CD4-positive, CD25-positive, alpha-beta regulatory T cell (primary cell): ENCODE measurements at regions not wholly inside any gene's neighbourhood (a gene's known extent, or its start where the extent isn't known, plus 50 kb on each side); places are given as distances from the start of the nearest gene placed in this dataset.

ENCODE experiments used
- ATAC-seq, 2 donors: fragments of 150-1000 bp; cut with Tn5 transposase; one replicate each; pipeline ENCODE4 v1.10.0; 2021; ENCODE audit warnings: low read depth in 2 of 2, moderate number of reproducible peaks in 2 of 2, moderate library complexity in 1 of 2
- DNase-seq, 3 donors: peaks; one replicate each; pipeline versions ENCODE4 v3.0.0 to v3.0.0-alpha.2; 2012 to 2022; ENCODE audit warnings: mixed read lengths in 1 of 3
- H3K27ac ChIP-seq: one replicate; pipeline ENCODE4 v1.7.0; 2013; ENCODE audit warnings: mild to moderate bottlenecking, low read length; ENCODE audit not compliant: insufficient read depth, poor library complexity, severe bottlenecking
- H3K27me3 ChIP-seq: one replicate; pipeline ENCODE4 v1.7.0; 2013; ENCODE audit warnings: low read length; ENCODE audit not compliant: control insufficient read depth, insufficient read depth
- H3K36me3 ChIP-seq: one replicate; pipeline ENCODE4 v1.7.0; 2013; ENCODE audit warnings: mild to moderate bottlenecking, low read length, moderate library complexity; ENCODE audit not compliant: control insufficient read depth, insufficient read depth
- H3K4me1 ChIP-seq: 2 replicates; pipeline ENCODE4 v1.7.0; 2013; ENCODE audit warnings: mild to moderate bottlenecking, low read length; ENCODE audit not compliant: insufficient read depth, control insufficient read depth, poor library complexity, severe bottlenecking
- H3K4me3 ChIP-seq: one replicate; pipeline ENCODE4 v1.7.0; 2013; ENCODE audit warnings: low read depth, mild to moderate bottlenecking, low read length, moderate library complexity
- H3K9me3 ChIP-seq, 2 experiments: 1 replicate in 1 of 2; 2 replicates in 1 of 2; pipeline ENCODE4 v1.7.0; 2013; ENCODE audit warnings: low read length in 2 of 2, mild to moderate bottlenecking in 1 of 2, moderate library complexity in 1 of 2; ENCODE audit not compliant: control insufficient read depth in 2 of 2
- H3K27ac Mint-ChIP-seq, 3 donors: one replicate each; pipeline ENCODE4 v1.8.0; 2020 to 2022; ENCODE audit warnings: mild to moderate bottlenecking in 3 of 3, mixed read lengths in 3 of 3, moderate library complexity in 2 of 3
- H3K27me3 Mint-ChIP-seq: one replicate; pipeline ENCODE4 v1.8.0; 2022; ENCODE audit warnings: mild to moderate bottlenecking, mixed read lengths
- H3K36me3 Mint-ChIP-seq: one replicate; pipeline ENCODE4 v1.8.0; 2020; ENCODE audit warnings: mixed read lengths
- H3K4me1 Mint-ChIP-seq, 4 donors: one replicate each; pipeline ENCODE4 v1.8.0; 2020 to 2022; ENCODE audit warnings: mixed read lengths in 4 of 4, mild to moderate bottlenecking in 1 of 4
- H3K4me3 Mint-ChIP-seq, 4 donors: one replicate each; pipeline ENCODE4 v1.8.0; 2020 to 2022; ENCODE audit warnings: mild to moderate bottlenecking in 4 of 4, mixed read lengths in 4 of 4, moderate library complexity in 3 of 4
- H3K9me3 Mint-ChIP-seq, 7 donors: one replicate each; pipeline ENCODE4 v1.8.0; 2020 to 2022; ENCODE audit warnings: mixed read lengths in 7 of 7, mild to moderate bottlenecking in 3 of 7, moderate library complexity in 2 of 7

DNA sequence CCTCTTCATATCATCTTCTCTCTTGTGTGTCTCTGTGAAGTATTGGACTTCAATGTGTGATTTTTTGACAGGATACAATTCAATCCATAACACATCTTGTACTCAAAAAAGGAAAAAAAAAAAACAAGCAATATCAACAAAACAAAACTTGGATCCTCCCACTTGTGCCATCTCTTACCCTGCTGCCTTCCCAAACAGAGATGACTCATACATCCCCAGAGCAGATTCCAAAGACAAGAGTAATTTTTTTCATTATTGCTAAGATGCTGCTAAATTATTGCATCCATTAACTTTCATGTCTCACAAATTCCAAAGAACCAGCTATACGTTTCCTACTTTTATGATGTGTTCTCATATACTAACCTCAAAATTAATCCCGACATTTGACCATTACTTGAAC lies 479.2 kb downstream of the GBA3 start:
- no peaks in the 10 kb centered on the region for H3K4me1 ChIP-seq
- H3K27me3 ChIP-seq, result no peaks in the 10 kb centered on the region
- H3K9me3 ChIP-seq, result no peaks in the 10 kb centered on the region
- H3K27me3 Mint-ChIP-seq, result no peaks in the 10 kb centered on the region
- H3K4me1 Mint-ChIP-seq, result no peaks in the 10 kb centered on the region
- DNase-seq (no peak), ATAC-seq (no peak)
- no peak overlapping the region for H3K4me3 Mint-ChIP-seq
- H3K9me3 Mint-ChIP-seq, result peaks cover 0 to 16% (median 6%) of the 10 kb centered on the region in 7 donors
- H3K36me3 Mint-ChIP-seq, result no peaks in the 10 kb centered on the region
- H3K27ac ChIP-seq, result no peak overlapping the region
- no peak overlapping the region for H3K4me3 ChIP-seq
- H3K27ac Mint-ChIP-seq, result no peak overlapping the region
- no peaks in the 10 kb centered on the region for H3K36me3 ChIP-seq

DNA sequence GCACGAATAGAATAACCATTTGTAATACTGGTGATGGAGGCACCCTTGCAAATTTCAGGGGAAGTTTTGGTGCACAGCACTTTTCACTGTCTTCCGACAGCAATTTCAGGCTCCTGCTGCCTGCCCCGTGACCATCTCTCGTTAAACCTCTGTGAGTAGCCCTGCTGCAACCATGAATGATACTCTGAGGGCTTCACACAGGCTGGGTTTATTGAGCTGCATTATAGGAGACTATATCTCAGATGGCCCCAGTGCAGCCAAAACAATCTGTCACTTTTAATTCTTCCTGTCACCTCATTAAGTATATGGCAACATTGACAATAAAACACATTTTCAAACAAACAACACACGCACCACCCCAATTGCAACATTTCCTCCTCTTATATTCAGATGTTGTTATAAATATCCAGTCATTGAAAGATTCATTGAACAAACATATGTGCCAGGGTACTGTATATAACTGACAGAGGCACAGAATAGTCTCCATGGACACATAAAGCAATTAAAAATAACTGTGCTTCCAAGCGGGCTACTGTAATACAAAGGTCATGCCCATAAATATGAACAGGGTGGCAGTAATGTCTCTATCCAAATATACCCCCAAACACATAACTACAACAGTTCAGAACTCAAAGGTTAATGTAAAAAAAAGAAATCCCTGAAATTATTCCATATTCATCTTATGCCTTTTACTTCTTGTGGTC lies 477.0 kb downstream of the GBA3 start:
- Histone ChIP-seq H3K27ac (no peak overlapping the region), H3K4me3 (no peak overlapping the region), H3K4me1 (no peaks in the 10 kb centered on the region), H3K36me3 (no peaks in the 10 kb centered on the region), H3K27me3 (no peaks in the 10 kb centered on the region), H3K9me3 (no peaks in the 10 kb centered on the region)
- no peak overlapping the region for H3K4me3 Mint-ChIP-seq
- no peaks in the 10 kb centered on the region for H3K4me1 Mint-ChIP-seq
- ATAC-seq, result no peak
- H3K27me3 Mint-ChIP-seq, result no peaks in the 10 kb centered on the region
- peaks cover 0 to 14% (median 6%) of the 10 kb centered on the region in 7 donors for H3K9me3 Mint-ChIP-seq
- no peak overlapping the region for H3K27ac Mint-ChIP-seq
- no peaks in the 10 kb centered on the region for H3K36me3 Mint-ChIP-seq
- DNase-seq, result no peak

DNA sequence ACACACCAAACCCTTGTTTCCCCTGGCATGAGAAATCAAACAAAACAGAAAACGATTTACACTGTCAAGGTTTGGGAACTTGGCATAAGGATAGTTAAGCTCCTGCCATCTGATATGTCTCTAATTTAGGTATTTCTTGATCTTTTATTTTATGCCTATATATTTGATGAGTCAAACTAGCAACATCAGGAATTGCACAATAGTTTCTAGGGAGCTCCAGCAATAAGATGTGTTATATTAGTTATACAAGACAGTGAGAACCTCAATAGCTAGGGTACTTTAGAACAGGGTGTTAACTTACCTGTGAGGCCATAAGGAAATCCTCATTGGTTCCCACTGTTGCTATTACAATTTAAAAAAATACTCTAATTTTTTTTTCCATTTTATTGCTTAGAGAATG lies 474.2 kb downstream of the GBA3 start:
- no peaks in the 10 kb centered on the region for H3K9me3 ChIP-seq
- ATAC-seq, result no peak
- no peak overlapping the region for H3K27ac ChIP-seq
- DNase-seq, result no peak
- H3K4me3 Mint-ChIP-seq, result no peak overlapping the region
- H3K27me3 ChIP-seq, result no peaks in the 10 kb centered on the region
- H3K4me3 ChIP-seq, result no peak overlapping the region
- H3K36me3 Mint-ChIP-seq, result no peaks in the 10 kb centered on the region
- H3K9me3 Mint-ChIP-seq, result peaks cover 0 to 6% (median 1%) of the 10 kb centered on the region in 7 donors
- no peaks in the 10 kb centered on the region for H3K36me3 ChIP-seq
- H3K4me1 ChIP-seq, result no peaks in the 10 kb centered on the region
- H3K27ac Mint-ChIP-seq, result no peak overlapping the region
- H3K27me3 Mint-ChIP-seq, result no peaks in the 10 kb centered on the region
- H3K4me1 Mint-ChIP-seq, result no peaks in the 10 kb centered on the region

DNA sequence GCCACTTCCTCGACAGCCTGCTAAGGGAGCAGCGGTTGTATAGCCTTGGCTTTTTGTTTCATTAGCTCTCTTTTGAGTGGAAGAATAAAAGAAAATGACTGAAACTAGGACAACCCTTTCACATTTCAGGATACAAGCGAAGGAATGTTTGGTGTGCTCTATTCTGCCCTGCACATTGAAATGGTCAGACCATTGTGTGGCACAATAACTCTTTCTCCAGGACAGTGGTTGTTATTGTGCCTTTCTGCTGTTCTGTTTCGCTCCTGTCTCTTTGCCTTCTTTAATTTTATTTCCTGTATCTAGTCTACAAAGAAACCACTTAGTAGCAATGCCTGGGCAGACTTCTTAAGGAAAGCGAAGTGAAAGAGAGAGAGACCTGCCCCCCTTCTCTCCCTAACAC lies 473.7 kb downstream of the GBA3 start:
- Mint-ChIP-seq H3K36me3 (no peaks in the 10 kb centered on the region), H3K9me3 (peaks cover 0 to 6% (median 0%) of the 10 kb centered on the region in 7 donors)
- H3K9me3 ChIP-seq, result no peaks in the 10 kb centered on the region

DNA sequence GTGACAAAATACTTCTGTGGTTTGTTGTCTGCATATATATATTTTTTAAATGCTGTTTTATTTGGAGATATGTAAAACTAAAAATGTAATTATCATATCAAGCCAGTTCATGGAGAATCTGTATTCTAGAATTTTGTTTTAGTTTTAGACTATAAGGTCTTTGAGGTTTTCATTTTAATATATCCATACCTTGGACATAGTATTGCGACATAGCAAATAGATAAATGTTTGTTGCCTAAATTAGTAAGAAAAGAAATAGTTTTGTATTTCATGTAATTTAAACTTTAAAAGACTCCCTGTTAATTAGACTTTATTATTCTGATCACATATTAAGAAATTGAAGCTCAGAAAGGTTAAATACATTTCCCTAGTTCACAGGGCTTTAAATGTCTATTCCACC lies 472.9 kb downstream of the GBA3 start:
- Mint-ChIP-seq H3K4me3 (no peak overlapping the region), H3K27me3 (no peaks in the 10 kb centered on the region)

More for the DNA sequence above, 473.7 kb downstream of the GBA3 start:
- Histone ChIP-seq H3K4me1 (no peaks in the 10 kb centered on the region), H3K4me3 (no peak overlapping the region), H3K27ac (no peak overlapping the region), H3K27me3 (no peaks in the 10 kb centered on the region), H3K36me3 (no peaks in the 10 kb centered on the region)
- no peaks in the 10 kb centered on the region for H3K4me1 Mint-ChIP-seq
- ATAC-seq, result no peak
- H3K4me3 Mint-ChIP-seq, result no peak overlapping the region
- no peak for DNase-seq
- H3K27me3 Mint-ChIP-seq, result no peaks in the 10 kb centered on the region
- H3K27ac Mint-ChIP-seq, result no peak overlapping the region

DNA sequence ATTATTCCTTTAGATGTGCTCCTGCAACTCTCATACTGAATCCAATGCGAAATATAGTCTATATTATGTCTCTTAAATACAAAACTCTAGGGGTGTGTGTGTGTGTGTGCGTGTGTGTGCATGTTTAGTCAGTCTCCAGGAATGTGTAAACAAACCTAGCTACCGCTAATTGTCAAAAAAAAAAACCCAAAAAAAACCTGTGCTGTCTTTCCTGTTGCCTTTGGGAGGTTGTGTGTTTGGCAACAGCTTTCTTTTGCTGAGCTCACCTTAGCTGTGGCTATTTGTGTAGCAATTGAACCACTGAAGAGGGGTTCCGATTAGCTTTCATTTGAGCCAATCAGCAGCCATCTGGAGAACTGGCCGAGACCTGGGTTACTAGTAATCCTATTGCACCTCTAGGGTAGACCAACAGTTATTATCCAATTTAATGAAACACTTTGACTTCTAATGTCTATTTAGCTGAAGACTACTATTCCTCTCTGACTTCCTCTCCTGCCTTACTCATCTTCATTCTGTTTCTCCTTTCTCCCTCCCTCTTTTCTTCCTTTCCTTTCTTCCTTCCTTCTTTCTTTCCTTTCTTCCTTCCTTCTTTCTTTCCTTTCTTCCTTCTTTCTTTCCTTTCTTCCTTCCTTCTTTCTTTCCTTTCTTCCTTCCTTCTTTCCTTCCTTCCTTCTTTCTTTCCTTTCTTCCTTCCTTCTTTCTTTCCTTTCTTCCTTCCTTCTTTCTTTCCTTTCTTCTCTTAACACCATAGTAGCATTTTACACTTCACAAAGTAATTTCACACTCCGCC lies 471.1 kb downstream of the GBA3 start:
- DNase-seq, result no peak
- no peaks in the 10 kb centered on the region for H3K27me3 Mint-ChIP-seq
- no peaks in the 10 kb centered on the region for H3K27me3 ChIP-seq
- no peak for ATAC-seq
- no peaks in the 10 kb centered on the region for H3K36me3 Mint-ChIP-seq
- H3K9me3 Mint-ChIP-seq, result peaks cover 0 to 6% (median 2%) of the 10 kb centered on the region in 7 donors
- no peak overlapping the region for H3K4me3 ChIP-seq
- no peaks in the 10 kb centered on the region for H3K4me1 Mint-ChIP-seq
- no peak overlapping the region for H3K27ac ChIP-seq
- no peaks in the 10 kb centered on the region for H3K36me3 ChIP-seq
- no peaks in the 10 kb centered on the region for H3K9me3 ChIP-seq
- no peak overlapping the region for H3K4me3 Mint-ChIP-seq
- H3K4me1 ChIP-seq, result no peaks in the 10 kb centered on the region
- H3K27ac Mint-ChIP-seq, result no peak overlapping the region

More for the DNA sequence above, 472.9 kb downstream of the GBA3 start:
- no peaks in the 10 kb centered on the region for H3K36me3 Mint-ChIP-seq
- Histone ChIP-seq H3K9me3 (no peaks in the 10 kb centered on the region), H3K4me3 (no peak overlapping the region), H3K27me3 (no peaks in the 10 kb centered on the region), H3K4me1 (no peaks in the 10 kb centered on the region), H3K27ac (no peak overlapping the region), H3K36me3 (no peaks in the 10 kb centered on the region)
- no peak for ATAC-seq
- H3K4me1 Mint-ChIP-seq, result no peaks in the 10 kb centered on the region
- H3K9me3 Mint-ChIP-seq, result peaks cover 0 to 6% (median 1%) of the 10 kb centered on the region in 7 donors
- H3K27ac Mint-ChIP-seq, result no peak overlapping the region
- no peak for DNase-seq

DNA sequence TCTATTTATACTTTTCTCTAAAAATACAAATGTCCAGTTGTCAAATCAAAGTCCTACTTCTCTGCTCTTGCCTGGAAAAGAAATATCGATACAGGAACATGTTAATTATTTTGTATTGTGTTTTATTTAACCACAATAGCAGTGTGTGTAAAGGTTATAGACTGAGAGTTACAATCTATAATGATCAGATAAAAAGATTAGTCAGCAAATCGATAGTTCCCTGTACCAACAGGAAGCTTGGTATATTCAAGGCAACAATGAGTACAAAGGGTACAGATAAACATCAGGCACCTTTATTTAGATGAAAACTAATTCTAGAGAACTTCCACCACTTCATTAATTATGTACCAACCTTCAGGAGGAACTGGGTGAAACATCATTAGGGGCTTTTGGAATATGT lies 469.5 kb downstream of the GBA3 start:
- H3K4me3 Mint-ChIP-seq, result no peak overlapping the region
- H3K4me3 ChIP-seq, result no peak overlapping the region
- H3K9me3 Mint-ChIP-seq, result peaks cover 0 to 6% (median 3%) of the 10 kb centered on the region in 7 donors
- no peaks in the 10 kb centered on the region for H3K4me1 ChIP-seq
- ATAC-seq, result no peak
- no peaks in the 10 kb centered on the region for H3K36me3 ChIP-seq
- H3K36me3 Mint-ChIP-seq, result no peaks in the 10 kb centered on the region
- no peak overlapping the region for H3K27ac Mint-ChIP-seq
- H3K27me3 Mint-ChIP-seq, result no peaks in the 10 kb centered on the region
- H3K27me3 ChIP-seq, result no peaks in the 10 kb centered on the region
- H3K9me3 ChIP-seq, result no peaks in the 10 kb centered on the region
- no peaks in the 10 kb centered on the region for H3K4me1 Mint-ChIP-seq
- no peak for DNase-seq
- no peak overlapping the region for H3K27ac ChIP-seq

DNA sequence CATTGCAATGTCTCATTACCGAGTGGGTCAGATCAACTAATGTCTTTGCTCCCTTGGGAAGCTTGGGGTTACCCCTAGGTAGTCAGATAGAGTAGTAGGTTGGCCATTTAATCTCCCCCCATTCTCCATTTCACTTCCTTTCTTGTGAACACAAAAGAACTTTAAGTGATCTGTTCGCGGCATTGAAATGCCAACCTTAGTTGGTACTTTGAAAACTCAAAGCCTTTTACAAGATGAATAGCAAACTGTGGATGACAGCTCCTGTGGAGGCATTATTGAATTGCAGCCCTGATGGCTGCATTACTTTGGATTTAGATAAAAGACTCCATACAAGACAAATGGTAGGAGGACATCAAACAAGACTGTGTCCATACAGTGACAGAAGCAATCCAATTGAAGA lies 469.1 kb downstream of the GBA3 start:
- H3K27me3 Mint-ChIP-seq, result no peaks in the 10 kb centered on the region
- Histone ChIP-seq H3K36me3 (no peaks in the 10 kb centered on the region), H3K4me1 (no peaks in the 10 kb centered on the region), H3K27ac (no peak overlapping the region), H3K9me3 (no peaks in the 10 kb centered on the region), H3K27me3 (no peaks in the 10 kb centered on the region), H3K4me3 (no peak overlapping the region)
- H3K9me3 Mint-ChIP-seq, result peaks cover 0 to 6% (median 3%) of the 10 kb centered on the region in 7 donors
- no peak for ATAC-seq
- H3K27ac Mint-ChIP-seq, result no peak overlapping the region
- no peak for DNase-seq
- no peaks in the 10 kb centered on the region for H3K4me1 Mint-ChIP-seq
- no peak overlapping the region for H3K4me3 Mint-ChIP-seq
- no peaks in the 10 kb centered on the region for H3K36me3 Mint-ChIP-seq
